Activated T-helper 2 cell treated with anti-CD3 and anti-CD28 coated beads, Interferon-gamma antibody, Interleukin-2, Interleukin-4, amounts not matched to agents 10 μg/mL and 5 μg/mL and 100 μg/mL, durations not matched to agents 14 hours and 24 hours and 36 hours (primary cell): ENCODE measurements at regions not wholly inside any gene's neighbourhood (a gene's known extent, or its start where the extent isn't known, plus 50 kb on each side); places are given as distances from the start of the nearest gene placed in this dataset.
"Not testable (repeated sequence)": the region's sequence is repeated elsewhere in the genome, so short reads cannot be mapped to it uniquely, and the experiment has no call there.

Experiments used
- DNase-seq: peaks from one replicate; pipeline ENCODE4 v3.0.0; 2021; ENCODE audit warnings: low spot score
- H3K27ac Mint-ChIP-seq: one replicate; pipeline ENCODE4 v1.8.0; 2021; ENCODE audit warnings: mixed read lengths
- H3K27me3 Mint-ChIP-seq: one replicate; pipeline ENCODE4 v1.8.0; 2021; ENCODE audit warnings: low read depth, mixed read lengths
- H3K36me3 Mint-ChIP-seq: one replicate; pipeline ENCODE4 v1.8.0; 2021; ENCODE audit warnings: low read depth, mixed read lengths
- H3K4me1 Mint-ChIP-seq: one replicate; pipeline ENCODE4 v1.8.0; 2021; ENCODE audit warnings: low read depth, mixed read lengths
- H3K4me3 Mint-ChIP-seq: one replicate; pipeline ENCODE4 v1.8.0; 2021; ENCODE audit warnings: low read depth, mild to moderate bottlenecking, moderate library complexity, mixed read lengths
- H3K9me3 Mint-ChIP-seq: one replicate; pipeline ENCODE4 v1.8.0; 2021; ENCODE audit warnings: mixed read lengths
- intact Hi-C: fragments of 100-400 bp; cut with micrococcal nuclease; formaldehyde crosslinking; loops from one replicate; pipeline ENCODE4 v1.15.1; 2023

GRCh38 chr20:54820392-54820791 is 345.0 kb downstream of the DOK5 start:
- H3K9me3 Mint-ChIP-seq, result peaks cover 5% of the 10 kb centered on the region
- no peak overlapping the region for H3K4me3 Mint-ChIP-seq
- no peak for DNase-seq
- intact Hi-C loops, result no loop called here
- H3K36me3 Mint-ChIP-seq, result no peaks in the 10 kb centered on the region
- no peaks in the 10 kb centered on the region for H3K4me1 Mint-ChIP-seq
- H3K27ac Mint-ChIP-seq, result no peak overlapping the region
- no peaks in the 10 kb centered on the region for H3K27me3 Mint-ChIP-seq

DNA sequence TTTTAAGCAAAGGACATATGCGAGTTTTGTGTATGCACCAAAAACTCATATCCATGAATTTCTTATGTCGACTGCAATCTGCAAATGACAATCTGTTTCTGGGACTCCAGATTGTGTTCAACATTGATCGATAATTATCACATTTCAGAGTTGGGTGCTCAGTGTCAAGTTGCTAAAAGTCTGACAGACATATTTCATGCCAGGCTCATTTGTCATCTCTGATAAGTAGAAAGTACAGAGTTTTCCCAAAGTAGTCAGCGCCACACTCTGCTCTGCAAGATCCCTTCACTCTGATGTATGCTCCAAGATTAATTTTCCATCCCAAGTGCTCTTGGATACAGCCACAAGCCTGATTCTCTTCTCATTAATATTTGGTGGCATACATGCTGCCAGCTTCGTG is 331.1 kb downstream of the DOK5 start:
- no peaks in the 10 kb centered on the region for H3K36me3 Mint-ChIP-seq
- H3K9me3 Mint-ChIP-seq, result no peaks in the 10 kb centered on the region
- DNase-seq, result no peak
- no peaks in the 10 kb centered on the region for H3K4me1 Mint-ChIP-seq
- H3K27ac Mint-ChIP-seq, result no peak overlapping the region
- H3K4me3 Mint-ChIP-seq, result no peak overlapping the region
- intact Hi-C loops, result no loop called here
- H3K27me3 Mint-ChIP-seq, result no peaks in the 10 kb centered on the region

GRCh38 chr20:54794874-54795273 is 319.5 kb downstream of the DOK5 start:
- no peaks in the 10 kb centered on the region for H3K27me3 Mint-ChIP-seq
- no peak for DNase-seq
- H3K27ac Mint-ChIP-seq, result no peak overlapping the region
- no peaks in the 10 kb centered on the region for H3K4me1 Mint-ChIP-seq
- intact Hi-C loops, result no loop called here
- H3K4me3 Mint-ChIP-seq, result no peak overlapping the region
- H3K36me3 Mint-ChIP-seq, result no peaks in the 10 kb centered on the region
- peaks cover 28% of the 10 kb centered on the region for H3K9me3 Mint-ChIP-seq

- intact Hi-C loops, result no loop called here
- Mint-ChIP-seq H3K4me3 (no peak overlapping the region), H3K27ac (no peak overlapping the region), H3K27me3 (no peaks in the 10 kb centered on the region), H3K36me3 (no peaks in the 10 kb centered on the region), H3K9me3 (peaks cover 34% of the 10 kb centered on the region), H3K4me1 (no peaks in the 10 kb centered on the region)
- no peak for DNase-seq
These were observed 318.7 kb downstream of the DOK5 start for GRCh38 chr20:54794110-54794509.

DNA sequence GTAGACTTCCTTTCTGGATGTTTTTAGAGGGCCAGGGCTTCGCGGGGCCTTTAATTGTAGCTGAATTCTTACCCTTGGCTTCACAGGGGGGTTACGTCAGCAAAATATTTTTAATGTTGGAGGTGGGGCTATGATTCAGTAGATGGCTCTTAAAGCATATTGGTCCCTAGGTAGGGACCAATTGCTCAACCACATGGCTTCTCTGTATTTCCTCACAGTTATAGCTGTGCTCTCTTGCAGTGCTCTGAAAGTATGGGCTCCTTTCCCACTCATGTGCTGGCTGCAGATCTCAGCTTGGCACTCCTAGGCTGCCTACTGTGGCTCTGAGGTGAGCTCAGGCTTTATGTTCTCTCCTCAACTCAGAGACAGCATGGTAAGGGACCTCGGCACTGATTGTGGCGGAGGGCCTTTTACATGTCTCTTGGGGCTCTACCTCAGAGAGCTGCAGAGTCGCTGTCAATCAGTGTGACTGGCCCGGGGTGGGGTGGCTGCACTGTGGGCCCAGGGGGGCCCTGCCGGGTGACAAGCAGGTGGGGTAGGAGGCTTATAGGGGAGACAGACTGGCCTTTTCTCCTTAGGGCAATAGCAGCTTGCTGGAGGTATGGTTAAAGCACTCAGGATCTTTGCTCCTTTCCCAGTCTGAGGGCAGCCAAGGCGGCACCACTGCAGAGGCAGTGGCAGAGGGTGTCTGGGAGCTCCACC is 318.0 kb downstream of the DOK5 start:
- no peak for DNase-seq
- Mint-ChIP-seq H3K9me3 (peaks cover 38% of the 10 kb centered on the region), H3K4me3 (no peak overlapping the region)

DNA sequence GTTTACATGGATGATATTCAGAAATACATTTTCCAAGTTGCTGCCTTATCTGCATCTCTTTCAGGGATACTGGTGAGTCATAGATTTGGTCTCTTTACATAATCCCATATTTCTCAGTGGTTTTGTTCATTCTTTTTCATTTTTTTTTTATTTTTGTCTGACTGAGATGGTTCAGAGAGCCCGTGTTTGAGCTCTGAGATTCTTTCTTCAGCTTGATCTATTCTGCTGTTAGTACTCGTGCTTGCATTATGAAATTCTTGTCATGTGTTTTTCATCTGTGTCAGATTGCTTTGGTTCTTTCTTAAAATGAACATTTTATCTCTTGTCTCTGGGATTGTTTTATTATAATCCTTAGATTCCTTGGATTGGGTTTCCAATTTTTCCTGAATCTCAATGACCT is 317.3 kb downstream of the DOK5 start:
- no peaks in the 10 kb centered on the region for H3K4me1 Mint-ChIP-seq
- DNase-seq, result no peak
- no peak overlapping the region for H3K27ac Mint-ChIP-seq
- peaks cover 38% of the 10 kb centered on the region for H3K9me3 Mint-ChIP-seq
- no peaks in the 10 kb centered on the region for H3K27me3 Mint-ChIP-seq
- H3K36me3 Mint-ChIP-seq, result no peaks in the 10 kb centered on the region
- H3K4me3 Mint-ChIP-seq, result no peak overlapping the region
- intact Hi-C loops, result no loop called here

More for the DNA sequence above, 318.0 kb downstream of the DOK5 start:
- H3K27me3 Mint-ChIP-seq, result no peaks in the 10 kb centered on the region
- no peaks in the 10 kb centered on the region for H3K4me1 Mint-ChIP-seq
- H3K27ac Mint-ChIP-seq, result no peak overlapping the region
- H3K36me3 Mint-ChIP-seq, result no peaks in the 10 kb centered on the region
- intact Hi-C loops, result no loop called here

DNA sequence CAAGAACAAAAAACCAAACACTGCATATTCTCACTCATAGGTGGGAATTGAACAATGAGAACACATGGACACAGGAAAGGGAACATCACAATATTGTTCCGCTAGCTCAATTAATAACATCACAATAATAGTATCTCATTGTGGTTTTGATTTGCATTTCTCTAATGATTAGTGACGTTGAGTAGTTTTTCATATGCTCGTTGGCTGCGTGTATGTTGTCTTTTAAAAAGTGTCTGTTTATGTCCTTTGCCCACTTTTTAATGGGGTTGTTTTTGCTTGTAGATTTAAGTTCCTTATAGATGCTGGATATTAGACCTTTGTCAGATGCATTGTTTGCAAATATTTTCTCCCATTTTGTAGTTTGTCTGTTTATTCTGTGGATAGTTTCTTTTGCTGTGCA is 312.9 kb downstream of the DOK5 start:
- peaks cover 38% of the 10 kb centered on the region for H3K9me3 Mint-ChIP-seq
- not testable (repeated sequence) for H3K4me3 Mint-ChIP-seq, H3K27ac Mint-ChIP-seq

DNA sequence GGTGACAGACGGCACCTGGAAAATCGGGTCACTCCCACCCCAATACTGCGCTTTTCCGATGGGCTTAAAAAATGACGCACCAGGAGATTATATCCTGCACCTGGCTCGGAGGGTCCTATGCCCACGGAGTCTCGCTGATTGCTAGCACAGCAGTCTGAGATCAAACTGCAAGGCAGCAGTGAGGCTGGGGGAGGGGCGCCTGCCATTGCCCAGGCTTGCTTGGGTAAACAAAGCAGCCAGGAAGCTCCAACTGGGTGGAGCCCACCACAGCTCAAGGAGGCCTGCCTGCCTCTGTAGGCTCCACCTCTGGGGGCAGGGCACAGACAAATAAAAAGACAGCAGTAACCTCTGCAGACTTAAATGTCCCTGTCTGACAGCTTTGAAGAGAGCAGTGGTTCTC is 307.4 kb downstream of the DOK5 start:
- H3K27me3 Mint-ChIP-seq, H3K9me3 Mint-ChIP-seq, DNase-seq, H3K4me3 Mint-ChIP-seq, H3K4me1 Mint-ChIP-seq, intact Hi-C loops, H3K27ac Mint-ChIP-seq, H3K36me3 Mint-ChIP-seq: not testable (repeated sequence)

More for the DNA sequence above, 312.9 kb downstream of the DOK5 start:
- intact Hi-C loops, H3K4me1 Mint-ChIP-seq, DNase-seq, H3K27me3 Mint-ChIP-seq, H3K36me3 Mint-ChIP-seq: not testable (repeated sequence)

DNA sequence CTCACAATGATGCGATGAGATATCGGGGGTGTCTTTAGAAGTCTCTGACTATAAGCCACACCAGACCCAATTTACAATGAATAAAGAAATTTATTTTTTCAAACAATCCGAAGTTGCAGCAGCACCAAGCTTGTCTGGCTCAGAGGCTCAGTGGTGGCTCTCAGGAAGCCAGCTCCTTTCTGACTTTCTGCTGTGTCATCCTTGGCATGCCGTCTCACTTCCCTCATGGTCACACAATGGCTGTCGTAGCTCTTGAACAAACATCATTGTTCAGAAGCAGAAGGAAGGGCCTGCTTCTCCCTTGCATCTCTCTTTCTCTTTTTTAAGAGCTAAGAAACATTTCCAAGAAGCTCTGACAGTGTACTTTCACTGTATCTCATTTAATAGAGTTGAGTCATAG is 299.0 kb downstream of the DOK5 start:
- intact Hi-C loops, result no loop called here
- H3K36me3 Mint-ChIP-seq, result no peaks in the 10 kb centered on the region
- H3K27me3 Mint-ChIP-seq, result no peaks in the 10 kb centered on the region
- no peak overlapping the region for H3K4me3 Mint-ChIP-seq
- no peak for DNase-seq
- no peak overlapping the region for H3K27ac Mint-ChIP-seq
- peaks cover 26% of the 10 kb centered on the region for H3K9me3 Mint-ChIP-seq
- H3K4me1 Mint-ChIP-seq, result no peaks in the 10 kb centered on the region

- peaks cover 29% of the 10 kb centered on the region for H3K9me3 Mint-ChIP-seq
- H3K36me3 Mint-ChIP-seq, result no peaks in the 10 kb centered on the region
- H3K27ac Mint-ChIP-seq, result no peak overlapping the region
- no peaks in the 10 kb centered on the region for H3K4me1 Mint-ChIP-seq
- intact Hi-C loops, result no loop called here
- no peaks in the 10 kb centered on the region for H3K27me3 Mint-ChIP-seq
- no peak for DNase-seq
- H3K4me3 Mint-ChIP-seq, result no peak overlapping the region
These were observed 298.2 kb downstream of the DOK5 start for GRCh38 chr20:54773643-54774000.

- H3K4me3 Mint-ChIP-seq, result no peak overlapping the region
These were observed 297.7 kb downstream of the DOK5 start for GRCh38 chr20:54772893-54773642.

DNA sequence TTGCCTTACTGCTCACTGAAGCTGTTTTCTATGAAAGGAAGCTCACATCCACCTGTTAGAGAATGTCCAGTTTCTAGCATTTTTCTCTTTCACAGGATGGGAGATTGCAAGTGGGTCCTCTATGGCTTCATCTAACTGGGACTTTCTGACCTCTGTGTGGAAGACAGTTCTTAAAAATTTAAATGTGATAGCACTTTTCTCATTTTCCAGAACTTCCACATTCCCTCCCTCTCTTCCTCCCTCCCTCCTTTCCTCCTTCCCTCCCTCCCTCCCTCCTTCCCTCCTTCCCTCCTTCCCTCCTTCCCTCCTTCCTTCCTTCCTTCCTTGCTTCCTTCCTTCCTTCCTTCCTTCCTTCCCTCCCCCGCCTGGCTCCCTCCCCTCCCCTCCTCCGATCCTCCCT is 291.1 kb downstream of the DOK5 start:
- Mint-ChIP-seq H3K9me3 (peaks cover 19% of the 10 kb centered on the region), H3K36me3 (no peaks in the 10 kb centered on the region), H3K27me3 (no peaks in the 10 kb centered on the region), H3K27ac (no peak overlapping the region), H3K4me3 (no peak overlapping the region), H3K4me1 (no peaks in the 10 kb centered on the region)
- DNase-seq, result no peak
- intact Hi-C loops, result no loop called here

More at GRCh38 chr20:54772893-54773642, 297.7 kb downstream of the DOK5 start:
- Mint-ChIP-seq H3K4me1 (no peaks in the 10 kb centered on the region), H3K9me3 (peaks cover 33% of the 10 kb centered on the region), H3K36me3 (no peaks in the 10 kb centered on the region), H3K27me3 (no peaks in the 10 kb centered on the region), H3K27ac (no peak overlapping the region)
- no peak for DNase-seq
- intact Hi-C loops, result no loop called here

DNA sequence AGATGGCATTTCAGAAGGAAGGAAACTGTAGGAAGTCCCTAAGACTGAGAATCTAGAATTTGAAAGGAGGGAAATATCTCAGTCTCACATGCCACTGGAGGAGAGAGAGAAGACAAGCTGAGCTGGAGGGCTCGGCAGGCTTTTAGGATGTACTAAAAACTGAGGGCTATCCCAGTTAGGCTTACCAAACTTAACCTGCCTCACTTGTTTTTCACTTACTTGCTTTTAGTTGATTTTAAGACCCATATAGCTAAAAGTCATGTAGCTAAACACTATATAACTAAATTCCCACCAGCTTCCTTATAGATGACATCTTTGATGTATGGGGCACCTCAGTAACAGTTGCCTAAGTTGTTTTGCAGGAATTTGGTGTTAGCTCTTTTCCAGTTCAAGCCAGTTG is 288.0 kb downstream of the DOK5 start:
- no peaks in the 10 kb centered on the region for H3K36me3 Mint-ChIP-seq
- H3K9me3 Mint-ChIP-seq, result peaks cover 24% of the 10 kb centered on the region
- H3K4me3 Mint-ChIP-seq, result no peak overlapping the region
- no peaks in the 10 kb centered on the region for H3K27me3 Mint-ChIP-seq
- no peak for DNase-seq
- H3K4me1 Mint-ChIP-seq, result no peaks in the 10 kb centered on the region
- no peak overlapping the region for H3K27ac Mint-ChIP-seq
- intact Hi-C loops, result no loop called here
